Neutrophil (primary cell): ENCODE measurements at regions not wholly inside any gene's neighbourhood (a gene's known extent, or its start where the extent isn't known, plus 50 kb on each side); places are given as distances from the start of the nearest gene placed in this dataset.

Experiments used
- H3K27ac ChIP-seq: fragments of 200-600 bp; sonication (generic); 2 replicates; pipeline ENCODE4 v1.5.1; 2016; ENCODE audit warnings: mild to moderate bottlenecking, moderate library complexity
- H3K27me3 ChIP-seq: fragments of 200-600 bp; sonication (generic); 2 replicates; pipeline ENCODE4 v1.6.0; 2016; ENCODE audit warnings: mild to moderate bottlenecking
- H3K36me3 ChIP-seq: fragments of 200-600 bp; sonication (generic); 2 replicates; pipeline ENCODE4 v1.5.1; 2017
- H3K4me1 ChIP-seq, 2 experiments: fragments of 200-600 bp in 1 of 2; sonication (generic) in 1 of 2; 1 replicate in 1 of 2; 2 replicates in 1 of 2; pipeline versions ENCODE4 v1.5.1 to v1.6.1; 2013 to 2016; ENCODE audit warnings: low read depth in 1 of 2, low read length in 1 of 2, mild to moderate bottlenecking in 1 of 2, moderate library complexity in 1 of 2; ENCODE audit not compliant: control insufficient read depth in 1 of 2, insufficient read depth in 1 of 2
- H3K4me3 ChIP-seq, 2 experiments: fragments of 200-600 bp in 1 of 2; sonication (generic) in 1 of 2; 1 replicate in 1 of 2; 2 replicates in 1 of 2; pipeline ENCODE4 v1.5.1; 2013 to 2016; ENCODE audit warnings: low read depth in 1 of 2, low read length in 1 of 2, mild to moderate bottlenecking in 1 of 2, moderate library complexity in 1 of 2
- H3K9me3 ChIP-seq: fragments of 200-600 bp; sonication (generic); 2 replicates; pipeline ENCODE4 v1.5.1; 2016
- CTCF ChIP-seq: fragments of 200-600 bp; sonication (generic); IDR thresholded peaks from 2 replicates; pipeline ENCODE4 v1.5.1; 2016; ENCODE audit warnings: antibody characterized with exemption

DNA sequence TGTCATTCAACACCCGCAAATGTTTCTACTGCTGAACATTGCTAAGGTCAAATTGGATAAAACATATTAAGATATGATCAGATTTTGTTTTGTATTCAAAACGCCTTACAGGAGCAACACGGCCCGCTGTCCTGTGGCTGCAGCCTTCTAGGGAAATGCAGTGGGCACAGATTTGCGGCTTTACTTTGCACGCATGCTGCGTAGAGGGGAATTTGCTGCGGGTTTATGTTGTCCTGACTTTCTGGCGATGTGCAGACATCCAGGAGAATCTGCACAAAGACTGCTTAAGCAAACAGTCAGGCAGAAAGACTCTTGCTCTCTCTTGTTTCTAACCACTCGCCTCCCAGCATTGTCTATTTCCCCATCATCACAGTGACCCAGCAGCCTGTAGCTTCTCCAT is 88.3 kb downstream of the LRRC30 start:
- Histone ChIP-seq H3K9me3 (no peaks in the 10 kb centered on the region), H3K36me3 (no peaks in the 10 kb centered on the region), H3K4me1 (no peaks in the 10 kb centered on the region), H3K27ac (no peak overlapping the region), H3K4me3 (no peak overlapping the region), H3K27me3 (peaks cover 10% of the 10 kb centered on the region)
- no peak for TF ChIP-seq CTCF

DNA sequence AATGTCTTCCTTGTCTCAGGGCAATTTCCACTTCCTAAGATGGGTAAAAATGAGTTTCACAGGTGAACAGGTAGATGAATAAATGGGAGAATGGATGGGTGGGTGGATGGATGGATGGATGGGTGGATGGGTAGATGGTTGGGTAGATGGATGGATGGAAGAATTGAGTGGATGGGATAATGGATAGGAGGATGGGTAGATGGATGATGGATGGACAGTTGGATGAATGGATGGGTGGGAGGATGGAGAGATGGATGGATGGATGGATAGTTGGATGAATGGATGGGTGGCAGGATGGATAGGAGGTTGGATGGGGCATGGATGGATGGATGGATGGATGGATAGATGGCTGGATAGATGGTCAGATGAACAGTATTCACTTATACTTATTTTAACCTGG is 90.9 kb downstream of the LRRC30 start:
- Histone ChIP-seq H3K4me3 (no peak overlapping the region), H3K36me3 (no peaks in the 10 kb centered on the region), H3K27me3 (peaks cover 10% of the 10 kb centered on the region), H3K9me3 (no peaks in the 10 kb centered on the region), H3K4me1 (no peaks in the 10 kb centered on the region), H3K27ac (no peak overlapping the region)
- no peak for TF ChIP-seq CTCF

DNA sequence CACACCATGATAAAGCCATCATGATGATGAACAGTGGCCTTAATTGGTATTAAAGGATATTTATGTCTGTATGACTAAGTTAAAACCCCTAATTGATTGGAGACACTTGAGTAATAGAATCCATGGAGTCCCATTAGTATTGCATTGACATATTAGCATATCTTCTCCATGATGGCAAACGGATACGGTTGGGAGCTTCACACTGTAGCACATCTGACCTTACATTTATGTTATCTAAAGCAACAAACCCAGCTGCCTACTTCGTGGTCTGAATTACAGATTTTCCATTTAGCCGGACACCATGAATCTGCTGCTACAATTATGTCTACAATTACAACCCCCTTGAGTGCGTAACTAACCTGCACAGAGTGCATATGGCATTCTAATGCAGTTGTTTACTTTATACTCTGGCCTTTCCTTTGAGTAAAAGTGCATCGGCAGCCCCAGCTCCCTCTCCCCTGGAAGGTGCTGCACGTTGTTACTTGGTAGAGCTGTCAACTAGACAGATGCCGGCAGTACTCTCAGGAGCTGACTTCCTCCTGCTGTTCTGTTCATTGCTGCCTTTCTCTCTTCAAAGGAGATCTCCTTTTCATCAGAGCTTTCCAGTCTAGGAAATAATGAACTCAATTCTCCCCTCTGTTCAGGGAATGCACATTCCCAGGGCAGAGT is 92.1 kb downstream of the LRRC30 start:
- Histone ChIP-seq H3K36me3 (no peaks in the 10 kb centered on the region), H3K27ac (no peak overlapping the region), H3K27me3 (peaks cover 10% of the 10 kb centered on the region), H3K4me1 (no peaks in the 10 kb centered on the region), H3K9me3 (no peaks in the 10 kb centered on the region), H3K4me3 (no peak overlapping the region)
- no peak for TF ChIP-seq CTCF

DNA sequence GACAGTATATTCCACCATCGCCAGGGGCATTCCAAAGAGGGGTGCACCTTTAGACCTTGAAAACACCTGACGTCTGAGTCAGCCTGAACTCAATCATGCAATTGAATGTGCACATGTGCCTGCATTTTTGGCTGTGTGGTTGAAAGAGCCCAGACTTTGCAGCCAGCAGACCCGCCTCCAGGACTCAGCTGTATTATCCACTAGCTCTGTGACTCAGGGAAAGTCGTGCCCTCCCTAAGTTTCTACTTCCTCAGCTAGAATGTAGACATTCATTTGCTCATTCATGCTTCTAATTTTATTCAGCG is 94.2 kb downstream of the LRRC30 start:
- Histone ChIP-seq H3K9me3 (no peaks in the 10 kb centered on the region), H3K36me3 (no peaks in the 10 kb centered on the region), H3K27ac (no peak overlapping the region), H3K4me3 (no peak overlapping the region), H3K27me3 (peaks cover 10% of the 10 kb centered on the region), H3K4me1 (no peaks in the 10 kb centered on the region)
- no peak for TF ChIP-seq CTCF

DNA sequence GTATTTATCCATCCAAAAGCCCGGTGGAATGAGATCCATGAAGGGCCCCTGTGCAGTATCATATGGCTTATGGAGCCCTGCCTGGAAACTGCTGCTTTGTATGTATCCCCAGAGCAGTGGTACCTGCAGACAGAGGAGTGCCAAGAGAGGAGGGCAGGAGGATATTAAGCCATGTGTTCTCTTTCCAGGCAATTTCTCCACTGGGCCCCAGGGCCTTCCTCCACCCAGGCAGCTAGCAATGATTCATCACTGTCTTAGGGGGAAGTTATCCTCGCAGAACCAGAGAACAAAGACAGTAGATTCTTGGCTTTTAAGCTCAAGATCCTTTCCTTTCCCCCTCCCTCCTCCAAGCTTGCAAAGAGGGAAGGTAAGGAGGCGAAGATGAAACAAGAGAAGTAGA is 98.1 kb downstream of the LRRC30 start:
- H3K9me3 ChIP-seq: no peaks in the 10 kb centered on the region
- H3K36me3 ChIP-seq: no peaks in the 10 kb centered on the region
- no peak overlapping the region for H3K4me3 ChIP-seq
- no peak overlapping the region for H3K27ac ChIP-seq
- no peaks in the 10 kb centered on the region for H3K27me3 ChIP-seq
- H3K4me1 ChIP-seq: no peaks in the 10 kb centered on the region
- TF ChIP-seq CTCF: no peak

- no peak overlapping the region for H3K27ac ChIP-seq
- H3K4me3 ChIP-seq: no peak overlapping the region
- no peaks in the 10 kb centered on the region for H3K27me3 ChIP-seq
- no peaks in the 10 kb centered on the region for H3K4me1 ChIP-seq
- no peak for TF ChIP-seq CTCF
- H3K9me3 ChIP-seq: no peaks in the 10 kb centered on the region
- H3K36me3 ChIP-seq: no peaks in the 10 kb centered on the region
Measured at GRCh38 chr18:7332452-7332851, 101.6 kb downstream of the LRRC30 start.
